CD4-positive, alpha-beta T cell treated with Interleukin-12 subunit alpha and Interleukin-12 subunit beta, for 1 hour (primary cell): ENCODE measurements at regions not wholly inside any gene's neighbourhood (a gene's known extent, or its start where the extent isn't known, plus 50 kb on each side); places are given as distances from the start of the nearest gene placed in this dataset.
"Not testable (repeated sequence)": the region's sequence is repeated elsewhere in the genome, so short reads cannot be mapped to it uniquely, and the experiment has no call there.

Experiments used
- DNase-seq: peaks from one replicate; pipeline ENCODE4 v3.0.0-alpha.2; 2020

DNA sequence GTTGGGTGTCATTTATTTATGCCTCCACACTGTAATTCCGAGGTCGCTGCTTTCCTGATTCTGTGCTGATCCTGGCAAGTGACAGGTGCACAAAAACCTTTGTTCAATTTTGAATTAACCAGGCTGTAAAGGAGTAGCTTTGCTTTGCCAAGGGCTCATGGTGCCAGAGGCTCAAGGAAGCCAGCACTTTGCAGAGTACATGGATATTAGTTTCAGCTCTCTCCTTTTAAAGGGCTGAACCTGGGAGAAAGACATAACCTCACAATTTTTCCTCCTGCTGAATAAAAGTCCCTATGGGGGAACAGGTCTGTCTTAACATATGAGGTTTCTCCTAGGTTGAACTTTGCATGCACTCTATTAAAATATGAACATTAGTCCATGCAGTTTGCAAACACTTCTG, 227.6 kb upstream of the WSB1 start:
- DNase-seq: no peak

DNA sequence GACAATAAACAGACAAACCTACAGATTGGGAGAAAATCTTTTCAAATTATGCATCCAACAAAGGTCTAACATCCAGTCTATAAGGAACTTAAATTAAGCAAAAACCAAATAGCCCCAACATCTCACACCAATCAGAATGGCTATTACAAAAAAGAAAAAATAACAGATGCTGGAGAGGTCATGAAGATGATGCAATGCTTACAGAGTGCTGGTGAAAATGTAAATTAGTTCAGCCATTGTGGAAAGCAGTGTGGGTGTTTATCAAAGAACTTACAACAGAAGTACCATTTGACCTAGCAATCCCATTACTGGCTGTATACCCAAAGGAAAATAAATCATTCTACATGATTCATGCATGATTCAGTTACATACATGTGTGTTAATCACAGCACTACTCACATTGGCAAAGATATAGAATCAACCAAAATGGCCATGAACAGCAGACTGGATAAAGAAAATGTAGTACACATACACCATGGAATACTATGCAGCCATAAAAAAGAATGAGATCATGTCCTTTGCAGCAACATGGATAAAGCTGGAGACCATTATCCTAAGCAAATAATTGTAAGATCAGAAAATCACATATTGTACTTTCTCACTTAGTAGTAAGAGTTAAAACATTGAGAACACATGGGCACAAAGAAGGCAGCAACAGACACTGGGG, 223.9 kb upstream of the WSB1 start:
- no peak for DNase-seq

DNA sequence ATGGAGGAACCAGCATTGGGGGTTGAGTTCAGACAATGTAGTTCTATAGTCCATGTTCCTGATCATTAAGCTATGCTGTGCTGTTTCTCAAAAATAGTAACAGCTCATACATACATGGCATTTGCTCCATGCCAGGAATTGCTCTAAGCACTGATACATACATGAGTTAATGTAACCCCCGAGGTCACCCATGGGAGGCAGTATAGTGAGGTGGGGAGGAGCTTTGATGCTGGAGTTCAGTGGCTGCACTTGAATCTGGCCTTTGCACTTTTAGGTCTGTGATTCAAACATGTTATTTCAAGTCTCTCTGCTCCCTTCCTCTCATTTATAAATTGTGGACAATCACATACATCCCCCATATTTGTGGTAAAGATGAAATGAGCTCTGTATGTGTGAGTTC, 223.1 kb upstream of the WSB1 start:
- no peak for DNase-seq

DNA sequence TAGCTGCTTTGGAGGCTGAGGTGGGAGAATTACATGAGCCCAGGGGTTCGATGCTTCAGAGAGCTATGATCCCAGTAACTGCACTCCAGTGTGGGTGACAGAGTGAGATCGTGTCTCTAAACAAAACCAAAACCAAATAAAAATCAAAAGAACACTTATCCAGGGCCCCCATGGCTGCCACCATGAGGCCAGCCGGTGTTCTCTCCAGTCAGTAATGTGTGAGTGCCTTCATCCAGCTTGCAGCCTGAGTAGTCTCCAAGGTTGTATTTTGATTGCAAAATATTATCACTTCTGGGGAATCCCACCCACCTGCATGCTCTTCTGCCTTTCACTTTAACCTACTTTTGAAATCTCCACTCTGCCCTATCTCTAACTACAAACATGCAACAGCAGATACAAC, 221.0 kb upstream of the WSB1 start:
- no peak for DNase-seq

DNA sequence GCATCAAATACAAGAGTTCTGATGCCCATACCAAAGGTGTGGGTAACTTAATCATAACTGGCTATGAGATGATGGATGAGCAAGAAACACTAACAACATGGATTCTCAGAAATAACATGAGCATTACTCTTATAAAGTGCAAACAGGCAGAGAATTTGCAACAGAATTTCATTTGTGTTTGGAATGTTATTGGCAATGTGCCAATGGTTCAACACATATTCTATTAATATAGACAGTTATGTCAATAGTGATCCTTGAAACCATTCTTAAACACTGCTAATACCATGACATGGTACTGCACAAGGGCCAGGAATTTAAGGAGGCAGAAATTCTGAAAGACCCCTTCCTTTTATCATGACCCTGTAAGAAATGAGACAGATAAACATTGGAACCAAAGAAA, 217.1 kb upstream of the WSB1 start:
- no peak for DNase-seq

DNA sequence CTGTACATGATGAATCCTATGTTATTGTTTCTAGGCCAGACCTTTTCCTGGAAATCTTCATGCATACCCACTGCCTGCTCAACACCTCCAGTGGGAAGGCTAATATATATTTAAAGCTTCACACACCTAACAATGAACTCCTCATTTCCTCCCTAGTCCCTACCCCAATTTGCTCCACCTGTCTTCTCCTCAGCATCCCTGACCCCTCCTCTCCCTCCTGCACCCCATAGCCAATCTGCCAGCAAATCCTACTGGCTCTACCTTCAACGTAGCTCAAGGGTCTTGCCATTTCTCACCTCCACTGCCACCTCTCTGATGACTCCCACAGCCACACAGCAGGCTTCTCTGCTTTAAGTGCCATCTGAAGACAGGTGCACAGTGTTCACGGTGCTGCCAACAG, 215.6 kb upstream of the WSB1 start:
- DNase-seq: no peak

DNA sequence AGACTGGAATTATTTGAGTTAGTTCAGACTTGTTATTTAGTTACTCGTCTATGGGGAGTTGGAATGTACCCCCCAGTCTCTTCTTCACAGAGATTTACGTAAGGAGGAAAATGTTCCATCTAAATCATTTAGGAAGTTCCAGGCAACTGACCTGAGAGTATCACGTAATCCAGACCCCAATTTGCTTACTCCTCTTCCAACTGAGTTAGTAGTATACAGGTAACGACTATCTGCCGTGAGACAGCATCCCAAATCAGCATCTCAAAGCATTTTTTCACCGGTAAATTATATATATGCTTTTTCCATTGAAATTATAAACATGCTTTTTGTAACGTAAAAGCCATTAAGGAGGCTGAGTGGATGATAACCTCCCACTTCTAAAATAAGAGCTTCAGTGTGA, 214.3 kb upstream of the WSB1 start:
- no peak for DNase-seq

DNA sequence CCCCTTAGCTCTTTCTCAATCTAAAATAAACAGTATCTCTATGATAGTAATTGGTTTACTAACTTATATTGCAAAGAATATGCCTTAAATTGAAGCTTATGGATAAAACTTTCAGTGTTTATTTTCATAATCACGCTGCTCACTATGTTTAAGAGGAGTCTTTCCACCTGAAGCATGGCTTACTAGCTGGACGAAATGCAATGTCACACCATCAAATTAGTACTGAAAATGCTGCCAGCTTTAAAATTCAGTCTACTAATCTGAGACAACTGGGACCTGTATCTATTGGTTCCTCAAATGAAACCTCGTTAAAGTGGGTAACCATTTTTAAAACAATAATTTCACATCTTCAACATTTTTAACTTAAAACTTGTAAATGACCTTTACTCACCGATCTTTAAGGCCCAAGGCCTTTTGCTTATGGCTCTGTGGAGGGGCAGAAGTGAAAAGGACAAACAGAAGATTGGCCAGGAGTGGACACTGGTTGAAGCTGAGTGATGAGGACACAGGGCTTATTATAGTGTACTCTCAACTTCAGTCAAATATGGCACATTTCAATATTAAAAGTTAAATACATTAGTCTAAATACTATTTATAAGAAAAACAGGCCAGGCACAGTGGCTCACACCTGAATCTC, 212.8 kb upstream of the WSB1 start:
- DNase-seq: no peak

DNA sequence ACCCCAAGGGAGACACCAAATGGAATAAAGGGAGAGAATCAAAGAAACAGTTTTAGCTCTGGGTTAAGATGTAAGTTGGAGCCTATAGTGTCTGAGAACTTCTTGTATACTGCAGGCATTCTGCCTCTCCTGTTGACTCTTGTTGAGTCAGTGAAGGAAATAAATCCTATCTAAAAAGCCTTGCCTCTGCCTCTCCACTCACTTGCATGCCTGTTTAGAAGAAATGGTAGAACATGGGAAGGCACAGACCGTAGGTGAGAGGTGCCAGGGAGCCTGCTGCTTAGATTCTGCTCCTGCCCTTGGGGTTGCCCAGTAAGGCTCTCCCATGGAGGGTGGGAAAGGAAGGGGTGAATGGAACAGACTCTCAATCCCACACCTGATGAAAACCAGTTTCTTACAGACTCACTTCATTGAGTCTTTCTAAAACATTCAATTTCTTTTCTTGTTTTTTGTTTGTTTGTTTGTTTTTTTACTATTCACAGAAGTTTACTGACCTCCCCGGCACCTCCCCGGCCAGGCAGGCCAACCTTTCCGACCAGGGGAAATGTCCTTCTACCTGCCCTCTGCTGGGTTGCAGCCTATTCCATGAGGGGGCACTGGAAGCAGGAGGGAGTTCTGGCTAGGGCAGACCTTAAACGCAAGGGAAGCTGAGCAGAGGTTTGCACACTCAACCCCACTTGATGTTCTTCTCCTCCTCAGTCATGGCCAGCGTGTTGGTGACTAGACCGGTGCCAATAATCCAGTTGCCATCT, 211.7 kb upstream of the WSB1 start:
- no peak for DNase-seq

DNA sequence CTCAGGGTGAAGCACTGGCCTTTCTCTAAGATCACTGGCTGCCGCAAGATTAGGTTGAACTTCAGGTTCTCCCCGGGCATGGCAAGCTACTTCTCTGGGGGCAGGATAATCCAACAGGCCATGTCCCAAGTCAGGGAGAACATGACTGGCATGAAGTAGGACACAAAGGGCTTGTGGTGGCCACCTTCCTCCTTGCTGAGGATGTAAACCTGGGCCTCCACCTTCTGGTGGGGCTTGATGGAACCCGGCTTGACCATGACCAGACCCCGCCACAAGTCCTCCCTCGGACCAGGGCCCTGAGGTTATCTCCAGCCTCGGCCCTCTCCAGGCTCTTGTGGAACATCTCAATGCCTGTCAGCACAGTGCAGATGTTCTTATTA, 211.1 kb upstream of the WSB1 start:
- DNase-seq: no peak

DNA sequence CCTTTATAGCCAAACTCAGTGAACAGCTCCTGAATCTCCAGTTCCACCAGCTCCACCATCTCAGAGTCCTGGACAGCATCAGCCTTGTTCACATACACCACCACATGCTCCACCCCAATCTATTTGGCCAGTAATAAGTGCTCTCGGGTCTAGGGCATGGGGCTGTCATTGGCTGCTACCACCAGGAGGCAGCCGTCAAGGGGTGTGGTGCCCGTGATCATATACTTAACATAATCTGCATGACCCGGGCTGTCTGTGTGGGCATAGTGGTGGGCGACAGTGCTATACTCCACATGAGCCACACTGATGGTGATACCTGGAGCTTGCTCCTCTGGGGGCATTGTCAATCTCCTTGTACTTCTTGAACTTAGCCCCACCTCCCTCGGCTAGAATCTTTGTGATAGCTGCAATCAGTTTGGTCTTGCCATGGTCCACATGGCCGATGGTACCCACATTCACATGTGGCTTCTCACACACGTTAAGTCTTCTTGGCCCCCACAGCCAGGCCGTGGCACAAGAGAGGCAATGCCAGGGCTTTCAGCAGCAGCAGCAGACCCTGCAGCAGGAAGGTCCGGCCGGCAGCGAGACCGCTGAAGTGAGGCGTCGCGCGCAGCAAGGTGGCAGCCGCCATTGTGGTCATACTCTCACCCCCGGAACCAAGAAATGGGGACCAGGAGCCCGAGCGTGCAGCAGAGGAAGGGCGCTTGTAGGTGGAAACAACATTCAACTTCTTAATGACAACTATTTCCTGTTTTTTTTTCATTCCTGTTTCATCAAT, 210.3 kb upstream of the WSB1 start:
- DNase-seq: no peak

DNA sequence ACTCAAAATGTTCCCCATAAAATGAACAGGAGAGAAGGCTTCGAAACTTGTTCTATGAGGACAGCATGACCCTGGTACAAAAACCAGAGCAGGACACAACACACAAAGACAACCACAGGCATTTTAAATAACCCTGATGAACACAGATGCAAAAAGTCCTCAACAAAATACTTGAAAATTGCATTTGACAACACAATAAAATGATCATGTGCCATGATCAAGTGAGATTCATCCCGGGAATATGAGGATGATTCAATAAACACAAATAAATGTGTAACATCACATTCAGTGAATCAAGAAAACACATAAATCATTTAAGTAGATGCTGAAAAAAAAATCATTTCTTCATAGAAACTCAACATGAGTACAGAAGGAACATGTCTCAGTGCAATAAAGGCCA, 208.4 kb upstream of the WSB1 start:
- no peak for DNase-seq

DNA sequence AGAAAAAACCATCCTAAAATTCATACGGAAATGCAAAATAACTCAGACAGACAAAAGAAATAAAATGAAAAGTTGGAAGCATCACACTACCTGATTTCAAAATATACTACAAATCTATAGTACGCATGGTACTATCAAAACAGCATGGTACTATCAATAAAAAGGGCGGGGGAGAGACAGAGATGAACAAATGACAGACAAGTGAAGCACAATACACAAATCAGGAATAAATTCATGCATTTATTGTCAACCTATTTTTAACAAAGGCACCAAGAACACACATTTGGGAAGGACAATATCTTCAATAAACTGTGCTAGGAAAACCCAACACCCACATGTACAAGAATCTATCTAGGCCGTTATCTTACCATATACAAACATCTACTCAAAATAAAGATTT, 207.4 kb upstream of the WSB1 start:
- DNase-seq: no peak

DNA sequence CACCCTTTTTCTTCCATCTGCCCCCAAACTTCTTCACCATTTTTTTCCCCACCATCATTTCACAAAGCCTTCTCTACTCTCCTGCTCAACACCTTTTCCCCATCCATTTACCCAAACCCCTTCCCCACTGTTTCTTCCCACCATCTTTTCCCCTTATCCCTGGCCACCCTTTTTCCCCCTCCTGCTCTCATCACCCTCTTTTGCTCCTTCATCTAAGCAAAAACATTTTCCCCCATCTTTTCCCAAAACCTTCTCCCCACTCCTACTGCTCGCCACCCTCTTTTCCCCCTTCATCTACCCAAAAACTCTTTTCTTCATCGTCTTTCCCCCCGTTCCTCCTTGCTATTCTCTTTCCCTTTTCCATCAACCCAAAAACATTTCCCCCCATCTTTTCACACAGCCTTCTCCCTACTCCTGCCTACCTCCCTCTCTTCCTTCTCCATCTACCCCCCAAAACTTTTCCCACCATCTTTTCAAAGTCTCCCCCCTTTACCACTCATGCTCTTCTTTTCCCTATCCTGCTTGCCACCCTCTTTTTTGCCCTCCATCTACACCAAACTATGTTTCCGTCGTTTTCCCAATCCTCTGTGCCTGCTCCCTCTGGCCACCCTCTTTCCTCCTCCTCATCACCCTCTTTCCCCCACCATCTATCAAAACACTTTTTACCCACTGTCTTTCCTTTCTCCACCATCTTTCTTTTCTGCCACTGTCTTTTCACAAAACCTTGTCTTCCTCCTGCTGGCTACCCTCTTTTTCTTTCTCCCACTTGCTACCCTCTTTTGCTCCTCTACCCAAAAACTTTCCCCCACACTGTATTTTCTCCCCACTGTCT, 205.8 kb upstream of the WSB1 start:
- DNase-seq: no peak

DNA sequence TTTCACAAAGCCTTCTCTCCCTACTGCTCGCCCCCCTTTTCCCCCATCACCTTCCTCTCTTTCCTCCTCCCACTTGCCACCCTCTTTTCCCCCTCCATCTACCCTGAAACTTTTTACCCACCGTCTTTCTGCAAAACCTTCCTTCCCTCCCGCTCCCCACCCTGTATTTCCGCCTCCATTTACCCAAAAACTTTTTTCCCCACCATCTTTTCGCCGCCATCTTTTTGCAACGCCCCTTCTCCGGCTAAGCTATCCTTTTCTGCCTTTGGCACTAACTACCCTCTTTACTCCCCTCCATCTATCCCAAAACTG, 205.2 kb upstream of the WSB1 start:
- no peak for DNase-seq

DNA sequence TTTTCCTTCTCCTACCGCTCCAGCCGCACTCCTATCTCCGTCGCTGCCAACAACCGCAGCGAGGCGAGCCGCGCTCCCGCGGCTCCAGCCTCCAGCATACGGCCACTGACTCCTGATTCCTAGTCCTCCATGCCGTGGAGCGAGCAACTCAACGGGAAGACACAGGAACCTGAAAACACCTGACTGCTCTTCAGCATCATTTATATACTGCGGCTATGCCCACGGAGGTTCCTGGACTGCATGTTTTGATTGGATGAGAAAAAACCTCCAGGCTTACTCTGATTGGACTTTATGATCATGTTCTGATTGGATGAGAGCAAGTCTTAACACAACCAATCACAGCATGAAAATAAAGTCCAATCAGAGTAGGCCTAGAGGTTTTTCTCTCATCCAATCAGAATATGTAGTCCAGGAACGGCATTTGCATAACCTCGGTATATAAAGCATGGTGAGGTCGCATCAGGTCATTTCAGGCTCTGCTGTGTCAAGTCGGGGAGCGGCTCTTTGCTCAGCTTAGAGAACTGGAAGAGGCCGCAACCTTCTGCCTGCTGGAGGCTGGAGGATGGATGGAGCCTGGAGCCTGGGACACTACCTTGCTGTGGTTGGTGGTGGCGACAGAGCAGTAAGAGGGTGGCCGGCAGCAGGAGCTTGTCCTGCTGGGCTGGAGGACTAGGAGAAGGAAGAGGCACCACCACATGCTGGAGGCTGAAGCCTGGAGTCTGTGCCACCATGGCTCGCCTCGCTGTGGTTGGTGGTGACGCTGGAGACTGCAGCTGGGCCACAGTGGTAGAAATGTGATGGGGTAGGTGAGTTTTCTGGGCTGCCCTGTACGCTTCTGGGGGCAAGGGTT, 204.6 kb upstream of the WSB1 start:
- DNase-seq: not testable (repeated sequence)

DNA sequence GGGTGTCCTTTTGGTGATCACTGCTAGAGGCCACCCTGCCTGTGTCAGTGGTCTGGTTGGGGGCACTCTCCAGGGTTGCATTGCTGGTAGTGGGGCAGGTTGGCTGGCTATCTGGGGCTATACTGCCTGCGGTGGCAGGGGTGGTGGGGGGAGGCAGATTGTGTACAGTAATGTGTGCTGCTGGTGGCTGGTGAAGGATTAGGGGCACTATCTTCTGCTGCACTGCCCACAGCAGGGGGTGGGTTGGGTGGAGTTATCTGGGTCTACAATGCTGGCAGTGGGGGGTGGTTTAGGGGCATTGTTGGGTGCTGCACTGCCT, 204.0 kb upstream of the WSB1 start:
- no peak for DNase-seq

DNA sequence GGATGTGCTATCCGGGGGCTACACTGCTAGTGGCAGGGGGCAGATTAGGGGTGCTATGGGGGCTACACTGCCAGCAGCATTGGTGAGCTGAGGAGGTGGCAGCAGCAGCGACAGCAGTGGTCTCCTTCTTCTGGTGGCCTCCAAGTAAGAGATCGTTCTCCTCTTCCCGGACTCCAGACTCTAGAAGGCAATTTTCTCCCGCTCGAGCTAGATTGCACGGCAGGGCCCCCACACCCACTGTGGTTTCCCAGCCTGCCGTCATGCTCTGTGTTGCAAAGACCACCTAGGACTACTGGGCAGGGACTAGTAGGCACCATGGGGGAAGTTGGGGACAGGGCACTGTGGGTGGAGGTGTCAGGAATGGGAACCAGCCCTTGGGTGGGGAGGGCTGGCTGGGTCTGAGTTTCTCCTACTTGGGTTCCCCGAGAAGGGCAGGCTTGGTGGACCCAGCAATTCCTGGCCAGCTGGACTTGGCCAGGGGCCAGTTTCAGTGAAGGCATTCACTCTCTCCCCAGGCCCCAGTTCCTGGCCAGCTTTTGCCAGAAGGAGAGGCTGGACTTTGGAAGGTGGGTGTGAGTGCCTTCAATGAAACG, 203.4 kb upstream of the WSB1 start:
- not testable (repeated sequence) for DNase-seq

DNA sequence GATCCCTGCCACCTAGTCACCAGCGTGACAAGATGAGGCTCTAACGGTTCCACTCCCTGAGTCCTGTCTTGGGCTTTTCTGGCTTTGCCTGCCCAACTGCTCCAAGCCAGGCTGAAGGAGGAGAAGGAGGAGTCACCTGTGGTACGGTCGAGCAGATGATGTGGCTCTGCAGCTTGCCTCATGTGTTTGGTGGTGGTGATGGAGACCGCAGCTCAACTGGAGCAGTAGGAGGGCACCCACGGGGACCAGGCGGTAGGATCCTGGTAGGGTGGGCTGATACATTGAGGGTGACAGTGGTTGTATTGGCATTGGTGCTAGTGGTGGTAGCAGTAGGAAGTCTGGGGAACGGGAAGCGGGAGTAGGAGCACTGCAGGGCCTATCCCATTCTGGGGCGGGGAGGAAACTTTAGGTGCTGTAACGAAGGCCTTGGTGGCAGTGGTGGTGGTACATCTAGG, 202.8 kb upstream of the WSB1 start:
- no peak for DNase-seq

DNA sequence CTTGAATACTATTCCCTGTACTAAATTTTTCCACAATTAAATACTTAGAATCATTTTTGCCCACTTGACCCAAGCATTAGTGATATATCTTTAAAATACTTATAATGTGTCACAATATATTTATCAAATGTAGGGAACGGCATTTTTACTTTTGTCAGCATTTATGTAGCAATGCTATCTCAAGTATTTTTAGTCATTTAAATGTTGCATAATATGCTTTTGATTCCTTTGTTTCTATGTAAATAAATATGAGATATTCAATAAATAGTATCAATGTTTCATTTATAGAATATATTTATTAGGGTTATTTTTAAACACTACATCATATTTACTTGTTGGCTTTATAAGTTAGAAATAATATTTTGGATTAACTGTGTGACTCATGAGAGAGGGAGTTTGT, 199.7 kb upstream of the WSB1 start:
- DNase-seq: not testable (repeated sequence)

DNA sequence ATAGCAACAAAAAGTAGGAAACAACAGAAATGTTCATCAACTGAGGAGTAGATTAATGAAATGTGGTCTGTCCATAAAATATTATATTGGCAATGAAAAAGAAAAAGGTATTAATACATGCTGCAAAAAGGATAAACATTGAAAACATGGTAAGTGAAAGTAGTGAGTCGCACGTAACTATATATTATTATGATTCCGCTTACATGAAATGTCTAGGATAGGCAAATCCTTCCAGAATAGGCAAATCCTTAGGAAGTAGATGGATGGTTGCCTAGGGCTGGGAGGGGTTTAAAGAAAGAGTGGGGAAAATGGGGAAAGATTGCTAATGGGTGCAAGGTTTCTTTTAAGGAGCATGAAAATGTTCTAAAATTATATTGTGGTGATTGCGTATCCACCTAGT, 198.1 kb upstream of the WSB1 start:
- DNase-seq: not testable (repeated sequence)

DNA sequence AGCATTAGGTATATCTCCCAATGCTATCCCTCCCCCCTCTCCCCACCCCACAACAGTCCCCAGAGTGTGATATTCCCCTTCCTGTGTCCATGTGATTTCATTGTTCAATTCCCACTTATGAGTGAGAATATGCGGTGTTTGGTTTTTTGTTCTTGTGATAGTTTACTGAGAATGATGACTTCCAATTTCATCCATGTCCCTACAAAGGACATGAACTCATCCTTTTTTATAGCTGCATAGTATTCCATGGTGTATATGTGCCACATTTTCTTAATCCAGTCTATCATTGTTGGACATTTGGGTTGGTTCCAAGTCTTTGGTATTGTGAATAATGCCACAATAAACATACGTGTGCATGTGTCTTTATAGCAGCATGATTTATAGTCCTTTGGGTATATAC, 194.6 kb upstream of the WSB1 start:
- not testable (repeated sequence) for DNase-seq
